Omental fat pad (tissue), 3 donors: ENCODE measurements at regions not wholly inside any gene's neighbourhood (a gene's known extent, or its start where the extent isn't known, plus 50 kb on each side); places are given as distances from the start of the nearest gene placed in this dataset.

Experiments
- ATAC-seq: fragments of 150-250 bp; one replicate; pipeline ENCODE4 v1.9.1; 2016; ENCODE audit warnings: mild to moderate bottlenecking, moderate library complexity; ENCODE audit not compliant: low FRiP score
- DNase-seq: peaks from one replicate; pipeline ENCODE4 v3.0.0-alpha.2; 2019; ENCODE audit warnings: low spot score
- TF ChIP-seq, protein P1 (sequence below), 3 donors: fragments of 450-650 bp; IDR thresholded peaks; one replicate each; pipeline ENCODE4 v1.5.1; 2016 to 2017; ENCODE audit warnings: antibody characterized with exemption in 3 of 3, mild to moderate bottlenecking in 3 of 3, moderate library complexity in 2 of 3

GRCh38 chr2:58971511-58972360 lies 730.6 kb upstream of the FANCL start:
- TF ChIP-seq, protein P1, sequence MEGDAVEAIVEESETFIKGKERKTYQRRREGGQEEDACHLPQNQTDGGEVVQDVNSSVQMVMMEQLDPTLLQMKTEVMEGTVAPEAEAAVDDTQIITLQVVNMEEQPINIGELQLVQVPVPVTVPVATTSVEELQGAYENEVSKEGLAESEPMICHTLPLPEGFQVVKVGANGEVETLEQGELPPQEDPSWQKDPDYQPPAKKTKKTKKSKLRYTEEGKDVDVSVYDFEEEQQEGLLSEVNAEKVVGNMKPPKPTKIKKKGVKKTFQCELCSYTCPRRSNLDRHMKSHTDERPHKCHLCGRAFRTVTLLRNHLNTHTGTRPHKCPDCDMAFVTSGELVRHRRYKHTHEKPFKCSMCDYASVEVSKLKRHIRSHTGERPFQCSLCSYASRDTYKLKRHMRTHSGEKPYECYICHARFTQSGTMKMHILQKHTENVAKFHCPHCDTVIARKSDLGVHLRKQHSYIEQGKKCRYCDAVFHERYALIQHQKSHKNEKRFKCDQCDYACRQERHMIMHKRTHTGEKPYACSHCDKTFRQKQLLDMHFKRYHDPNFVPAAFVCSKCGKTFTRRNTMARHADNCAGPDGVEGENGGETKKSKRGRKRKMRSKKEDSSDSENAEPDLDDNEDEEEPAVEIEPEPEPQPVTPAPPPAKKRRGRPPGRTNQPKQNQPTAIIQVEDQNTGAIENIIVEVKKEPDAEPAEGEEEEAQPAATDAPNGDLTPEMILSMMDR (IDR thresholded peaks at IDR 0.05), result no peak
- no peak for ATAC-seq
- no peak for DNase-seq

DNA sequence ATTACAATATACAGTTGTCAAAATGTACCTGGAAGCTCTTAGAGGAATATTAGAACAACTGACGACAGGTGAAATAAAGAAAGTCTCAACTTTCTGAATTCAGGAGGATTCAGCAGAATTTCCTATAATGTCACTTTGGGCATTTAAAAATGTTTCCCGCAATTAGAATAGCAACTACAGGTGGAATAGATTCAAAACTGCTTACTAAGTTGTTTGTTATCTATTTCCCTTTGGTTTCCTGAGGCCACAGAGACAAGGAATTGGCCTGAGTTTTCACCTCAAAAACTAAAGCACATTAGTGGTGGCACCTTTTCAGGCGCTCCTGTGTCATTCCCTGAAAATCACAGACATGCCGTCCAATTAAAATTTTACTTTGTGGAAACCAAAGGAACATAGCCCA lies 729.2 kb upstream of the FANCL start:
- DNase-seq, result no peak
- TF ChIP-seq, protein P1 (IDR thresholded peaks at IDR 0.05), result no peak
- no peak for ATAC-seq

- ATAC-seq (no peak), DNase-seq (no peak)
- TF ChIP-seq, protein P1 (IDR thresholded peaks at IDR 0.05), result no peak
Measured at GRCh38 chr2:58968885-58969284, 727.8 kb upstream of the FANCL start.

DNA sequence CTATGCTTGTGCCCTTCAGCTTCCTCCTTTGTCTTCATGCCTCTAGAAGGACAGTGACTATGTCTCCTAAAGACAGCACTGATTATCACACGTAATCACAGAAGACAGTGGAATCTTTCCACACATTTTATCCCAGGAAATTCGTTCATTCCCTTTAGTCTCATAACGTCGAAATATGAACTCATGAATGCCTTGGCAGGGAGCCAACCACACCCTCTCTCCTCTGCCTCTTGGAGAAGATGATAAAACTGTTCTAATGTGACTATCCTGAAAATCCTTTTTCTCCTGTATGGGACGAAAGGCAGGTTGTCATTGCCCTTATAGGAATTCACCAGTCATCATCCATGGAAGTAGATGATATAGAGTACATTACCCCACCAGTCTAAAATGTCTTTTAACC lies 726.6 kb upstream of the FANCL start:
- ATAC-seq (no peak), DNase-seq (peak; percentile 27)
- TF ChIP-seq, protein P1 (IDR thresholded peaks at IDR 0.05), result no peak

DNA sequence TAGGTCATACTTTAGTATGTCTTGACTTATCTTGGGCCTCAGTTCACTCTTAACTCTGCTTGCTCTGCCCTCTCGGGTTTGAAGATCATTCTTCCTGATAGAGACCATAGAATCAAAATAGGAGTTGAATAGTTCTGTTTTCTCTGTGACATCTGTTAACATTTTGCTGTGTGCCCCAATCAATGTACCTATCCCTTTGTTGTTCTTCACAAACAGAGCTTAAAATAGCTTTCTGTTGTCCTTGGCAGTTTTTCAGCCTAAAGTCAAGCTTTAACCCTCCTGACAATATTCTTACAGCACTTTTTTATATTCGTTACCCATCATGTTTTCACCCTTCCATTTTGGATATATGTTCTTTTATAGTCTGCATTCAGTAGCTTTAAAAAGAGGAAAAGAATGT lies 724.5 kb upstream of the FANCL start:
- DNase-seq (no peak), ATAC-seq (no peak)
- TF ChIP-seq, protein P1 (IDR thresholded peaks at IDR 0.05), result no peak

- DNase-seq (no peak), ATAC-seq (no peak)
- TF ChIP-seq, protein P1 (IDR thresholded peaks at IDR 0.05), result no peak
Measured at GRCh38 chr2:58959996-58960395, 718.9 kb upstream of the FANCL start.

DNA sequence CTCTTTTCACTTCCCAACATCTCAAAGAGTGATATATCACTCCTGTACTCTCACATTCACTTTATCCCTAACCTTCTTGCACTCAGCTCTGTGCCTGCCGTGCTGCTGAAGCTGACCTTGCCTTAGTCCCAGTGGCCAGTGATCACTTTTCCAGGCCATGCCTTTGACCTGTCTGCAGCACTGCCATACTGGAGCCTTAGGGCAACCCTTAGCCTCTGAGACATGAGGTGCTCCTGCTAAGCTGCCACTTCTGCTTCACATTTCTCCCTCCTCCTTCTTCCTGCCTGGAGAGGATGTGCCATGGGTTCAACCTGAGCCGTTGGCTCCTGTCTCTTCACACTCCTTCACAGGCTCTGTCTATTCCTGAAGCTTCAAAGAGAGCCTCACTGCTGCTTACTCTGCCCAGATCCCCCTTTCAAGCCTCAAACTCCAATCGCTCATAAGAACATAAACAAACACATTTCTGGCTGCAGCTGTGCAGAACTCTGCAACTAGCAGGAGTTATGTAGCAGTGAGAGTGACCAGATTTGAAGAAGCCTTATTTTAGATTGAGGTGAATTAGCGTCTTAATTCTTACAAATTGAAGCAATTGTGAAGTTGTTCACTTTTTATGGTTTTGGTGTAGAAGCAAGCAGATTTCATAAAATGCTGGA lies 716.2 kb upstream of the FANCL start:
- ATAC-seq, result no peak
- TF ChIP-seq, protein P1 (IDR thresholded peaks at IDR 0.05), result no peak

More for the DNA sequence above, 716.2 kb upstream of the FANCL start:
- no peak for DNase-seq
